PC-3 (cell line): ENCODE measurements at regions not wholly inside any gene's neighbourhood (a gene's known extent, or its start where the extent isn't known, plus 50 kb on each side); places are given as distances from the start of the nearest gene placed in this dataset.

Source experiments
- CTCF ChIP-seq: fragments of 300-600 bp; sonication (generic); conservative IDR thresholded peaks from 2 replicates; pipeline ENCODE4 v1.5.1; 2017; ENCODE audit warnings: antibody characterized with exemption, low read depth, mild to moderate bottlenecking, low read length
- EZH2 ChIP-seq: fragments of 300-600 bp; sonication (generic); IDR thresholded peaks from one replicate; pipeline ENCODE4 v1.6.1; 2017; ENCODE audit warnings: antibody characterized with exemption, mild to moderate bottlenecking, low read length; ENCODE audit not compliant: unreplicated experiment

GRCh38 chr14:65972891-65973290 is 513.3 kb upstream of the CCDC196 start:
- TF ChIP-seq CTCF: no peak
- TF ChIP-seq EZH2: no peak
